BE2C (cell line): ENCODE measurements at regions not wholly inside any gene's neighbourhood (a gene's known extent, or its start where the extent isn't known, plus 50 kb on each side); places are given as distances from the start of the nearest gene placed in this dataset.

ENCODE experiments used
- DNase-seq: peaks from one replicate; pipeline ENCODE4 v3.0.0-alpha.2; 2020
- H3K27me3 ChIP-seq: fragments of 250-450 bp; sonication (Bioruptor Pico); 2 replicates; pipeline ENCODE4 v1.5.1; 2020; ENCODE audit warnings: mild to moderate bottlenecking
- H3K36me3 ChIP-seq: fragments of 250-450 bp; sonication (Bioruptor Pico); 2 replicates; pipeline ENCODE4 v1.5.1; 2020; ENCODE audit warnings: mild to moderate bottlenecking
- H3K4me1 ChIP-seq: fragments of 250-450 bp; sonication (Bioruptor Pico); 2 replicates; pipeline ENCODE4 v1.5.1; 2020
- H3K4me3 ChIP-seq: 2 replicates; pipeline ENCODE4 v1.5.1; 2011; ENCODE audit warnings: low read depth, low read length
- H3K9me3 ChIP-seq: fragments of 250-450 bp; sonication (Bioruptor Pico); 2 replicates; pipeline ENCODE4 v1.5.1; 2020
- CTCF ChIP-seq: IDR thresholded peaks from 2 replicates; pipeline ENCODE4 v1.5.1; 2012; ENCODE audit warnings: mild to moderate bottlenecking, low read depth, low read length

- Histone ChIP-seq H3K9me3 (no peaks in the 10 kb centered on the region), H3K4me1 (no peaks in the 10 kb centered on the region), H3K27me3 (no peaks in the 10 kb centered on the region), H3K4me3 (no peak overlapping the region), H3K36me3 (no peaks in the 10 kb centered on the region)
- TF ChIP-seq CTCF, result no peak
- DNase-seq, result no peak
Observed at GRCh38 chr4:53907772-53908171, 156.6 kb downstream of the CHIC2 start.

DNA sequence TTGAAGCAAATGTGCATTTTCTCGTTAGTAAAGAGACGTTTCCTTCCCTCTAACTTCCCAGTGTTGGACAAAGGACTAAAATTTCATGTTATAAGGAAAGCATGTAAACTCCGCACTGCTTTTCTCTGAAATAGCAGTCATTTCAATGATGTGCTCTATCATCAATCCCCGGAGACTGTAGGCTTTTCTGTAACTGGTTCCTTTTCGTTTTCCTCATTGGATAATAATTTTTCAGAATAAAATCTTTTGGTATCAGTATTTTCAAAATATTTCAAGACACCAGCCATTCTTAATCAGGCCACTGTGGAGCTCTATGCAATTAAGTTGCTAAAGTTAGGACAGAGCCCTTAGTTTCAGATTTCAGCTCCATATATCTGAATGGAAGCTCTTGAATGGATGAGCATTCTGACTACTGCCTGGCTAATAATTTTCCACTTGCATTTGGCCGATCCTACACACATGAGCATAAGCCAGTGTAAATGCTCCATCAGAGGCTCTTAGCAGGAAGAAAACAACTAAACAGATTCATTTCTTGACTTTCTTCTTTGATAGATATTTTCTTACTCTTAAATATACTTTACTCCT is 157.7 kb downstream of the CHIC2 start:
- no peaks in the 10 kb centered on the region for H3K9me3 ChIP-seq
- H3K4me3 ChIP-seq, result no peak overlapping the region
- no peaks in the 10 kb centered on the region for H3K27me3 ChIP-seq
- no peak for TF ChIP-seq CTCF
- no peaks in the 10 kb centered on the region for H3K36me3 ChIP-seq
- DNase-seq, result no peak
- no peaks in the 10 kb centered on the region for H3K4me1 ChIP-seq

DNA sequence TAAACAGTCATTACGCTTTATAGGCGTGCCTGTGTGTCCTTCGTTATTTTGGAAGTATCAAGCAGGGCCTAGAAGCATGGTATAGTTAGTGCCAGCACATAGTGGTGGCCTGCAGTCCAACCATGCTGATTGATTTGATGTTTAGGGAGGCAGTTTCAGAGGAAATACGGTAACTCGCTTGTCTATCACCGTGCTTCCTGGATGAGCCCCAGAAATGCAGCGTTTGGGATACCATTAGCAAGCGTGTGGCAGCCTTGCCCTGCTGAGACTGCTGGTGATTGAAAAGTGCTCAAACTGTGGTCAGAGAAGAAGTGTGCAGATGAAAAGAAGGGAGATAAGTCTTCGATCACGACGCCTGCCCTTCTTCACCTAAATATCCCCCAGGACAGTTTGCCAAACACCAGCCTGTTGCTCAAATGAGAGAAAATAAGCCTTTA is 158.4 kb downstream of the CHIC2 start:
- Histone ChIP-seq H3K36me3 (no peaks in the 10 kb centered on the region), H3K4me1 (no peaks in the 10 kb centered on the region), H3K4me3 (peak overlapping the region; percentile 51), H3K27me3 (no peaks in the 10 kb centered on the region), H3K9me3 (no peaks in the 10 kb centered on the region)
- peak; percentile 25 for DNase-seq
- TF ChIP-seq CTCF, result no peak

- no peak for DNase-seq
- H3K36me3 ChIP-seq, result no peaks in the 10 kb centered on the region
- H3K4me1 ChIP-seq, result no peaks in the 10 kb centered on the region
- H3K27me3 ChIP-seq, result no peaks in the 10 kb centered on the region
- TF ChIP-seq CTCF, result no peak
- no peak overlapping the region for H3K4me3 ChIP-seq
- no peaks in the 10 kb centered on the region for H3K9me3 ChIP-seq
Observed at GRCh38 chr4:53905276-53905940, 159.0 kb downstream of the CHIC2 start.

- no peak for DNase-seq
- Histone ChIP-seq H3K9me3 (no peaks in the 10 kb centered on the region), H3K36me3 (no peaks in the 10 kb centered on the region), H3K4me3 (no peak overlapping the region), H3K27me3 (no peaks in the 10 kb centered on the region), H3K4me1 (no peaks in the 10 kb centered on the region)
- TF ChIP-seq CTCF, result no peak
Observed at GRCh38 chr4:53902786-53903185, 161.6 kb downstream of the CHIC2 start.

GRCh38 chr4:53900271-53900649 is 164.1 kb downstream of the CHIC2 start:
- Histone ChIP-seq H3K36me3 (no peaks in the 10 kb centered on the region), H3K9me3 (no peaks in the 10 kb centered on the region), H3K4me3 (no peak overlapping the region), H3K27me3 (no peaks in the 10 kb centered on the region), H3K4me1 (no peaks in the 10 kb centered on the region)
- no peak for DNase-seq
- TF ChIP-seq CTCF, result no peak
